H9 (cell line): ENCODE measurements at regions not wholly inside any gene's neighbourhood (a gene's known extent, or its start where the extent isn't known, plus 50 kb on each side); places are given as distances from the start of the nearest gene placed in this dataset.

ENCODE experiments used
- DNase-seq: peaks from one replicate; pipeline ENCODE4 v3.0.0-alpha.2; 2017
- H2AFZ ChIP-seq: one replicate; pipeline ENCODE4 v1.6.1; 2013; ENCODE audit warnings: mild to moderate bottlenecking, low read length, control low read depth, moderate library complexity
- H2AK5ac ChIP-seq: 2 replicates; pipeline ENCODE4 v1.6.1; 2013; ENCODE audit warnings: low read length, control low read depth, mixed read lengths; ENCODE audit not compliant: insufficient read length
- H2BK120ac ChIP-seq: one replicate; pipeline ENCODE4 v1.6.1; 2013; ENCODE audit warnings: low read depth, mild to moderate bottlenecking, low read length, control low read depth, inconsistent platforms; ENCODE audit not compliant: poor library complexity, severe bottlenecking
- H2BK12ac ChIP-seq: 2 replicates; pipeline ENCODE4 v1.6.1; 2013; ENCODE audit warnings: low read length, control low read depth, mixed read lengths, low read depth; ENCODE audit not compliant: insufficient read length
- H2BK15ac ChIP-seq: 2 replicates; pipeline ENCODE4 v1.6.1; 2013; ENCODE audit warnings: low read depth, low read length, control low read depth
- H2BK20ac ChIP-seq: one replicate; pipeline ENCODE4 v1.6.1; 2013; ENCODE audit warnings: low read depth, mild to moderate bottlenecking, low read length, control low read depth, inconsistent platforms; ENCODE audit not compliant: poor library complexity, severe bottlenecking
- H2BK5ac ChIP-seq: 2 replicates; pipeline ENCODE4 v1.6.1; 2013; ENCODE audit warnings: low read length, control low read depth, mixed read lengths; ENCODE audit not compliant: insufficient read length
- H3K14ac ChIP-seq: 2 replicates; pipeline ENCODE4 v1.6.1; 2013; ENCODE audit warnings: low read length, control low read depth; ENCODE audit not compliant: insufficient read depth
- H3K18ac ChIP-seq: 2 replicates; pipeline ENCODE4 v1.6.1; 2013; ENCODE audit warnings: low read depth, mild to moderate bottlenecking, mixed read lengths, low read length, control low read depth; ENCODE audit not compliant: insufficient read length
- H3K23ac ChIP-seq: 2 replicates; pipeline ENCODE4 v1.6.1; 2013; ENCODE audit warnings: low read length, control low read depth, mixed read lengths, low read depth; ENCODE audit not compliant: insufficient read length
- H3K23me2 ChIP-seq: 2 replicates; pipeline ENCODE4 v1.6.1; 2013; ENCODE audit warnings: low read depth, mild to moderate bottlenecking, mixed read lengths, low read length, control low read depth; ENCODE audit not compliant: insufficient read length, poor library complexity, severe bottlenecking
- H3K27ac ChIP-seq: 2 replicates; pipeline ENCODE4 v1.5.1; 2013; ENCODE audit warnings: low read length, control low read depth, mixed read lengths, low read depth; ENCODE audit not compliant: insufficient read length
- H3K27me3 ChIP-seq: 2 replicates; pipeline ENCODE4 v1.6.1; 2013; ENCODE audit warnings: low read length, control low read depth, inconsistent platforms; ENCODE audit not compliant: insufficient read depth
- H3K4ac ChIP-seq: 2 replicates; pipeline ENCODE4 v1.6.1; 2013; ENCODE audit warnings: low read depth, mild to moderate bottlenecking, control low read depth, inconsistent platforms, low read length, moderate library complexity
- H3K4me1 ChIP-seq: 2 replicates; pipeline ENCODE4 v1.6.1; 2013; ENCODE audit warnings: low read length, control low read depth, inconsistent platforms; ENCODE audit not compliant: insufficient read depth
- H3K4me2 ChIP-seq: 2 replicates; pipeline ENCODE4 v1.6.1; 2013; ENCODE audit warnings: low read length, control low read depth, mixed read lengths; ENCODE audit not compliant: insufficient read length, insufficient read depth
- H3K56ac ChIP-seq: 2 replicates; pipeline ENCODE4 v1.6.1; 2013; ENCODE audit warnings: low read depth, mild to moderate bottlenecking, mixed read lengths, low read length, control low read depth; ENCODE audit not compliant: insufficient read length
- H3K79me1 ChIP-seq: 2 replicates; pipeline ENCODE4 v1.6.1; 2013; ENCODE audit warnings: low read depth, mild to moderate bottlenecking, moderate library complexity, low read length, control low read depth, inconsistent platforms; ENCODE audit not compliant: insufficient read depth, poor library complexity, severe bottlenecking
- H3K79me2 ChIP-seq: 2 replicates; pipeline ENCODE4 v1.6.1; 2013; ENCODE audit warnings: low read length, control low read depth, inconsistent platforms; ENCODE audit not compliant: insufficient read depth
- H3K9ac ChIP-seq: 2 replicates; pipeline ENCODE4 v1.6.1; 2013; ENCODE audit warnings: low read length, control low read depth, mixed read lengths; ENCODE audit not compliant: insufficient read length; ENCODE audit errors: extremely low read depth
- H3K9me3 ChIP-seq: one replicate; pipeline ENCODE4 v1.6.1; 2013; ENCODE audit warnings: low read depth, low read length, inconsistent platforms; ENCODE audit not compliant: control insufficient read depth
- H3T11ph ChIP-seq: one replicate; pipeline ENCODE4 v1.6.1; 2013; ENCODE audit warnings: mild to moderate bottlenecking, low read length, control low read depth, inconsistent platforms
- H4K20me1 ChIP-seq: one replicate; pipeline ENCODE4 v1.6.1; 2013; ENCODE audit not compliant: control insufficient read depth, insufficient read length, insufficient read depth
- H4K5ac ChIP-seq: 2 replicates; pipeline ENCODE4 v1.6.1; 2013; ENCODE audit warnings: low read depth, mild to moderate bottlenecking, mixed read lengths, low read length, control low read depth; ENCODE audit not compliant: insufficient read length
- H4K8ac ChIP-seq: replicated peaks from 2 replicates; pipeline ENCODE4 v1.6.1; 2013; ENCODE audit warnings: low read length, control low read depth, mixed read lengths, low read depth; ENCODE audit not compliant: insufficient read length
- H4K91ac ChIP-seq: 2 replicates; pipeline ENCODE4 v1.6.1; 2013; ENCODE audit warnings: low read depth, mild to moderate bottlenecking, moderate library complexity, mixed read lengths, low read length, control low read depth; ENCODE audit not compliant: insufficient read length
- H3K27ac Mint-ChIP-seq, 3 experiments: 2 replicates in 2 of 3; 3 replicates in 1 of 3; pipeline ENCODE4 v1.8.0; 2020 to 2021; ENCODE audit warnings: mixed read lengths in 3 of 3, mild to moderate bottlenecking in 1 of 3, moderate library complexity in 1 of 3
- H3K27me3 Mint-ChIP-seq: 2 replicates; pipeline ENCODE4 v1.8.0; 2021; ENCODE audit warnings: low read depth, mild to moderate bottlenecking, moderate library complexity, mixed read lengths
- H3K36me3 Mint-ChIP-seq, 3 experiments: 2 replicates in 2 of 3; 3 replicates in 1 of 3; pipeline ENCODE4 v1.8.0; 2020 to 2021; ENCODE audit warnings: low read depth in 3 of 3, mixed read lengths in 3 of 3; ENCODE audit not compliant: insufficient read depth in 1 of 3
- H3K4me1 Mint-ChIP-seq, 2 experiments: 2 replicates each; pipeline ENCODE4 v1.8.0; 2020; ENCODE audit warnings: mixed read lengths in 2 of 2
- H3K4me3 Mint-ChIP-seq, 2 experiments: 2 replicates in 1 of 2; 3 replicates in 1 of 2; pipeline ENCODE4 v1.8.0; 2020 to 2021; ENCODE audit warnings: mild to moderate bottlenecking in 2 of 2, mixed read lengths in 2 of 2, moderate library complexity in 1 of 2
- H3K9me3 Mint-ChIP-seq, 2 experiments: 2 replicates in 1 of 2; 3 replicates in 1 of 2; pipeline ENCODE4 v1.8.0; 2020; ENCODE audit warnings: mild to moderate bottlenecking in 2 of 2, mixed read lengths in 2 of 2, moderate library complexity in 1 of 2
- CTCF ChIP-seq: fragments of 200-600 bp; sonication (generic); conservative IDR thresholded peaks from 3 replicates; pipeline ENCODE4 v1.8.0; 2021; ENCODE audit warnings: antibody characterized with exemption, mild to moderate bottlenecking
- WGBS: extraction: QIAGEN DNeasy Blood & Tissue Kit; methylation state at CpG from one replicate; pipeline ENCODE4 v1.1.7; 2013; ENCODE audit warnings: missing lambda C conversion rate, low lambda C conversion rate, mixed read lengths; ENCODE audit not compliant: insufficient read length; ENCODE audit errors: extremely low coverage; 5-methylcytosine and 5-hydroxymethylcytosine counted together

- Histone ChIP-seq H3K23me2 (no peaks in the 10 kb centered on the region), H3K4ac (no peak overlapping the region), H2BK120ac (no peak overlapping the region), H3K9me3 (no peaks in the 10 kb centered on the region), H3K23ac (no peak overlapping the region), H2BK12ac (no peak overlapping the region), H3K9ac (no peak overlapping the region), H3T11ph (no peak overlapping the region), H3K14ac (no peak overlapping the region), H3K79me2 (no peaks in the 10 kb centered on the region), H3K4me1 (no peaks in the 10 kb centered on the region), H3K18ac (no peak overlapping the region), H4K91ac (no peak overlapping the region), H3K56ac (no peak overlapping the region), H2BK15ac (no peak overlapping the region), H3K27ac (no peak overlapping the region), H3K4me2 (no peak overlapping the region), H4K20me1 (no peaks in the 10 kb centered on the region), H2BK5ac (no peak overlapping the region), H4K8ac (no peak overlapping the region), H2AK5ac (no peak overlapping the region), H4K5ac (no peak overlapping the region), H2BK20ac (no peak overlapping the region), H3K79me1 (no peaks in the 10 kb centered on the region), H3K27me3 (no peaks in the 10 kb centered on the region), H2AFZ (no peak overlapping the region)
- Mint-ChIP-seq H3K9me3 (peaks cover 20 to 27% of the 10 kb centered on the region in 2 experiments), H3K27ac (no peak overlapping the region), H3K27me3 (no peaks in the 10 kb centered on the region), H3K4me1 (peaks cover 0 to 5% of the 10 kb centered on the region in 2 experiments; a peak in 1 of 4 replicates), H3K36me3 (peaks cover 5 to 26% (median 19%) of the 10 kb centered on the region in 3 experiments; a peak in 5 of 7 replicates), H3K4me3 (no peak overlapping the region)
- TF ChIP-seq CTCF: no peak
- no CpG with 5 or more reads among the region's 2 CpGs for WGBS
- DNase-seq: no peak
Measured at GRCh38 chr4:136850446-136850845, 681.8 kb downstream of the PCDH18 start.
